ENCODE measurements at regions not wholly inside any gene's neighbourhood (a gene's known extent, or its start where the extent isn't known, plus 50 kb on each side); places are given as distances from the start of the nearest gene placed in this dataset.

GRCh38 chr11:29125606-29126005, 891.2 kb downstream of the KCNA4 start:
- TF ChIP-seq, protein P1, sequence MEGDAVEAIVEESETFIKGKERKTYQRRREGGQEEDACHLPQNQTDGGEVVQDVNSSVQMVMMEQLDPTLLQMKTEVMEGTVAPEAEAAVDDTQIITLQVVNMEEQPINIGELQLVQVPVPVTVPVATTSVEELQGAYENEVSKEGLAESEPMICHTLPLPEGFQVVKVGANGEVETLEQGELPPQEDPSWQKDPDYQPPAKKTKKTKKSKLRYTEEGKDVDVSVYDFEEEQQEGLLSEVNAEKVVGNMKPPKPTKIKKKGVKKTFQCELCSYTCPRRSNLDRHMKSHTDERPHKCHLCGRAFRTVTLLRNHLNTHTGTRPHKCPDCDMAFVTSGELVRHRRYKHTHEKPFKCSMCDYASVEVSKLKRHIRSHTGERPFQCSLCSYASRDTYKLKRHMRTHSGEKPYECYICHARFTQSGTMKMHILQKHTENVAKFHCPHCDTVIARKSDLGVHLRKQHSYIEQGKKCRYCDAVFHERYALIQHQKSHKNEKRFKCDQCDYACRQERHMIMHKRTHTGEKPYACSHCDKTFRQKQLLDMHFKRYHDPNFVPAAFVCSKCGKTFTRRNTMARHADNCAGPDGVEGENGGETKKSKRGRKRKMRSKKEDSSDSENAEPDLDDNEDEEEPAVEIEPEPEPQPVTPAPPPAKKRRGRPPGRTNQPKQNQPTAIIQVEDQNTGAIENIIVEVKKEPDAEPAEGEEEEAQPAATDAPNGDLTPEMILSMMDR (IDR thresholded peaks at IDR 0.05; ENCODE audit: borderline replicate concordance) = no peak
- no peak overlapping the region for H3K27ac ChIP-seq (replicated peaks)

GRCh38 chr11:29124470-29124869, 892.4 kb downstream of the KCNA4 start:
- H3K27ac ChIP-seq (replicated peaks) = no peak overlapping the region
- H3K9me3 ChIP-seq (replicated peaks) = no peaks in the 10 kb centered on the region
- H3K27me3 ChIP-seq (ENCODE audit: low read depth) = no peaks in the 10 kb centered on the region
- TF ChIP-seq, protein P1 (IDR thresholded peaks at IDR 0.05; ENCODE audit: borderline replicate concordance) = no peak
- intact Hi-C loops (cut with micrococcal nuclease) = no loop called here
- no peaks in the 10 kb centered on the region for H3K4me1 ChIP-seq
- no peak for DNase-seq
- no peaks in the 10 kb centered on the region for H3K36me3 ChIP-seq
- no peak overlapping the region for H3K4me3 ChIP-seq

More at GRCh38 chr11:29125606-29126005, 891.2 kb downstream of the KCNA4 start:
- Histone ChIP-seq H3K4me3 (no peak overlapping the region), H3K9me3 (replicated peaks) (no peaks in the 10 kb centered on the region), H3K4me1 (no peaks in the 10 kb centered on the region), H3K27me3 (ENCODE audit: low read depth) (no peaks in the 10 kb centered on the region), H3K36me3 (no peaks in the 10 kb centered on the region)
- intact Hi-C loops (cut with micrococcal nuclease) = no loop called here
- no peak for DNase-seq

DNA sequence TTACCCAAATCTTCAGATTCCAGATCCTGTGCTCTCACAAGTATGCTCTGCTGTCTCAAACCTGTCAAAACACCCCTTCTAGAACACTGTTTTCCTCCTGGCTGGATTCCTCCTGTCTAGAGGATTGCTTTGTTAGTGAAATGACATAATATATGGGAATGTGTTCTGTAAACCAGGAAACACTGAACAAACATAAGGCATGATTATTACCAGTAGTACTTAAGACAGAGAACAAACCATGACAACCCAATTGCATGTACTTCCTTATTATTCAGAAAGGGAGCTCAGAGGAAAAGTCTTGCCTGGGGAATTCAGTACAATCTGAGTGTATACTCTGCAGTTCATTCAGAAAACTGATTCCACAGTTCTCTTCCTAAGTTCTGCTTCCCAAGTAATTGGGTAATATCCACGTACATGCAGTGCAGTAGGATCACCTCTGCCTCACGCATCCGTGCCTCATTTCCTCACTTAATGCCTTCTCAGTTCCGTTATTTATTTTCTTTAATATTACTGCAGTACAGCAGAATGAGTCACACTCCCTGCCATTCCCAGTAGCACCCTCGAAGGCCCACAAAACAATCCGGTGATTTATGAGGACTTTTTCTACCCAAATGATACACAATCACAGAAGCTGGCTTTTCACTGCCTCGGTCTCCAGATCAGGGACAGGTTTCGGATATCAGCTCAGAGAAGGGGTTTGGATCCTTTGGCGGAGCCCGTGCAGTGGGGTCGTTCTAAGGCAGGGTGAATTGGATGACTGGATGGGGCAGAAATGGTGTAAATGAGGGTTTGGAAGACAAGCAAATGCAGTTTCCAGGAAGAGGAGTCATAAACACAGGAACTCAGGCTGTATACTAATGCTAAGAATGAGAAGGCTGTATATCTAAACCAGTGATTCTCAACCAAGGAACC, 896.9 kb downstream of the KCNA4 start:
- no peak overlapping the region for H3K4me3 ChIP-seq

DNA sequence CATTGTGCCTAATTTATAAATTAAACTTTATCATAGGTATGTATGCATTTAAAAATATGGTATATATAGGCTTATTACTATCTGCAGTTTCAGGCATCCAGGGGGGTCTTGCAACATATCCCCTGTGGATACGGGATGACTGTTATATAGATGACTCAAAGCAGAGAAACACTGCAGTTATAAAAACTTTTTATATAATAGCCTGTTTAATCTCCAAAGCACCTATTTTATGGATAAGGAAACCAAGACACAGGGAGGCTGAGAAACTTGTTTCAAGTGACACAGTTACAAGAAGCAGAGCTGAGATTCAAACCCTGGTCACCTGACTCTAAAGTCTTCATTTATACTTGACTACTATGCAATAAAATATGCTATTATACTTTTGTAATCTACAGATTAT, 897.7 kb downstream of the KCNA4 start:
- no peak for DNase-seq
- H3K9me3 ChIP-seq (replicated peaks) = no peaks in the 10 kb centered on the region
- H3K4me1 ChIP-seq = no peaks in the 10 kb centered on the region
- no peak overlapping the region for H3K4me3 ChIP-seq
- TF ChIP-seq, protein P1 (IDR thresholded peaks at IDR 0.05; ENCODE audit: borderline replicate concordance) = no peak
- H3K36me3 ChIP-seq = no peaks in the 10 kb centered on the region
- intact Hi-C loops (cut with micrococcal nuclease) = no loop called here
- no peaks in the 10 kb centered on the region for H3K27me3 ChIP-seq (ENCODE audit: low read depth)
- no peak overlapping the region for H3K27ac ChIP-seq (replicated peaks)

More for the DNA sequence above, 896.9 kb downstream of the KCNA4 start:
- Histone ChIP-seq H3K36me3 (no peaks in the 10 kb centered on the region), H3K27ac (replicated peaks) (no peak overlapping the region), H3K27me3 (ENCODE audit: low read depth) (no peaks in the 10 kb centered on the region), H3K9me3 (replicated peaks) (no peaks in the 10 kb centered on the region), H3K4me1 (no peaks in the 10 kb centered on the region)
- DNase-seq = no peak
- TF ChIP-seq, protein P1 (IDR thresholded peaks at IDR 0.05; ENCODE audit: borderline replicate concordance) = no peak
- intact Hi-C loops (cut with micrococcal nuclease) = no loop called here

DNA sequence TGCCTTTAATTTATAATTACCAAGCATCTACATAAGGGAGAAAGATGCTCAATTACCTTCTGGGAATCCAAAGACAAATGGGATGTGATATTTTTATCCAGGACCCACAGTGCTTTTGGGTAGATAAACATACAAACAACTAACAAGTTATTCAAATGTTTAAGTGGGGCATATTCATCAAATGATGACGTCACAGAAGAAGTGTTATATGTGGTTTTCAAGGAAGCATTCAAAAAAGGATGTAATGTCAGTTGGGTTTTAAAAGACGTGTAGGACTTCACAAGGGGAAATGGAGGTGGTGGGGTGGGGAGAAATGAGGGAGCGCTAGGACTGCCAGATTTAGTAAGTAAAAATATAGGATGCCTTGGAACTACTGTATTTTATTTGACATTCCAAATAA, 915.9 kb downstream of the KCNA4 start:
- Histone ChIP-seq H3K9me3 (replicated peaks) (peaks cover 20% of the 10 kb centered on the region), H3K27ac (replicated peaks) (no peak overlapping the region), H3K36me3 (no peaks in the 10 kb centered on the region), H3K4me3 (no peak overlapping the region), H3K27me3 (ENCODE audit: low read depth) (no peaks in the 10 kb centered on the region), H3K4me1 (no peaks in the 10 kb centered on the region)
- TF ChIP-seq, protein P1 (IDR thresholded peaks at IDR 0.05; ENCODE audit: borderline replicate concordance) = no peak
- intact Hi-C loops (cut with micrococcal nuclease) = no loop called here
- DNase-seq = no peak

Measured in left ventricle myocardium inferior (tissue), 1 donor.